ENCODE measurements at regions not wholly inside any gene's neighbourhood (a gene's known extent, or its start where the extent isn't known, plus 50 kb on each side); places are given as distances from the start of the nearest gene placed in this dataset.
A peak's percentile ranks its signal among the peaks of the same experiment; 100 is the strongest.

DNA sequence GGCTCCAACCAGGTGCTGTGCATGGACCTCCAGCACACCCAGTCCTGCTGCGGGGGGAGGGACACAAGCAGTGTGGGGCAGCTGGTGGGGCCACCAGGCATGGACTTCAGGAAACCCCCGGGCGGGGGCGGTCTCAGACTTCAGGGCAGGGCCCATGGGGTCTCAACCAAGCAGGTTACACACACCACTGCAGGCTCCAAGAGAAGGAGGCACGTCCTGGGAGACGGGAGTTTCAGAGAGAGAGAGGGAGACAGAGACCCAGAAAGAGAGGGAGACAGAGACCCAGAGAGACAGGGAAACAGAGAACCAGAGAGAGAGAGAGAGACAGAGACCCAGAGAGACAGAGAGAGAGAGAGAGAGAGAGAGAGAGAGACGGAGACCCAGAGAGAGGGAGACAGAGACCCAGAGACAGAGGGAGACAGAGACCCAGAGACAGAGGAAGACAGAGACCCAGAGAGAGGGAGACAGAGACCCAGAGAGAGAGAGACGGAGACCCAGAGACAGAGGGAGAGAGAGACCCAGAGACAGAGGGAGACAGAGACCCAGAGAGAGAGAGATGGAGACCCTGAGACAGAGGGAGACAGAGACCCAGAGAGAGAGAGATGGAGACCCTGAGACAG is 128.9 kb downstream of the NCOR2 start:
- DNase-seq = peak; percentile 50
- Histone ChIP-seq H3K79me1 (ENCODE audit: low read length) (no peaks in the 10 kb centered on the region), H3K79me2 (ENCODE audit: control insufficient read depth, insufficient read depth, low read length) (no peaks in the 10 kb centered on the region), H3K23ac (ENCODE audit: low read length) (no peak overlapping the region), H2AK5ac (ENCODE audit: low read length) (no peak overlapping the region), H4K5ac (ENCODE audit: low read length) (no peak overlapping the region), H3K56ac (ENCODE audit: low read length) (no peak overlapping the region), H3K36me3 (ENCODE audit: control insufficient read depth, insufficient read depth, low read length) (no peaks in the 10 kb centered on the region), H2BK120ac (ENCODE audit: low read depth, low read length) (no peak overlapping the region), H3K4me3 (ENCODE audit: low read length) (no peak overlapping the region), H2BK15ac (replicated peaks; ENCODE audit: low read depth) (no peak overlapping the region), H3K4me2 (ENCODE audit: low read length) (no peak overlapping the region), H3K27ac (ENCODE audit: low read depth, low read length) (no peak overlapping the region), H3K9ac (ENCODE audit: low read length) (no peak overlapping the region), H4K8ac (ENCODE audit: low read depth, low read length) (no peak overlapping the region), H3K18ac (ENCODE audit: low read length) (no peak overlapping the region), H3K4ac (ENCODE audit: low read depth, low read length) (no peak overlapping the region), H2BK5ac (ENCODE audit: low read length) (no peak overlapping the region), H3K4me1 (ENCODE audit: control insufficient read depth, low read depth, low read length) (peaks cover 5% of the 10 kb centered on the region), H3K27me3 (ENCODE audit: insufficient read depth, low read length, poor library complexity) (no peaks in the 10 kb centered on the region)
- WGBS (ENCODE audit: extremely low coverage, insufficient coverage, low lambda C conversion rate) = no CpG with 5 or more reads among the region's 8 CpGs

DNA sequence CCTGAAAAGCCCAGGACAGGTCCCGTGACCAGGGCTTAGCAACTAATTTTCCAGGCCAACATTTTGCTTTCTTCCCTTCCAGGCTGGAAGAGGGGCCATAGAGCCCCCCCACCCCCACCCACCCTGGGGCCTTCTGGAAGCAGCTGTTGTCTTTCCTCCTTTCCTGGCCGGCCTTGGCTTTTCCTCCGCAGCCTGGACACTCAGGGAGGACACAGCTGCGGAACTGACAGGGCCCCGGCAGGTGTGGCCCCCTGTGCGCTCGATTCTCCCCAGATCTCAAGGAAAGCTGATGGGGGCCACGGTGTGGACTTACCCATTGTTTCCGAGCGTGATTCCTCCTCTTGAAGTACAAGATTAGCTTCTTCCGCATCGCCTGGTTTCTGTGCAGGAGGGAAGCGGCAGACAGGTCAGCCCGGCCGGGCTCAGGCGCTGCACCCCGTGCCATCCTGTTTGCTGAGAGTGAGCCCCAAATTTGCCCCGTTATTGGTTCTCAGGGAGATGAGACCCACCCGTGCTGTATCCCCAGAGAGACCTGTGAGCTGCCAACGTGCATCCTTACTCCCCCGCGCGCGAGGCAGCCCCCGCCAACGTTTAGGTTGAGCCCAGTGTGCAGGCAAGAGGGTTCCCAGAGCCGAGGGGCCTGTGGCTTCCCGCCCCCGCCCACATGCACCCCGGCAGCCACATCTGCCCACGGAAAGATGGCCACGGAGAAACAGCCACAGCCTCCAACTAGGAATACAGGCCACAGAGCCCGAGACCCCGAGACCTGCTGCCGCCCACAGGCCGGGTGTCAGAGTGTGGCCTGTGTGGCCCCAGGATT is 129.6 kb downstream of the NCOR2 start:
- Histone ChIP-seq H3K79me1 (ENCODE audit: low read length) (no peaks in the 10 kb centered on the region), H2AK5ac (ENCODE audit: low read length) (no peak overlapping the region), H3K56ac (ENCODE audit: low read length) (no peak overlapping the region), H2BK5ac (ENCODE audit: low read length) (no peak overlapping the region), H3K4me1 (ENCODE audit: control insufficient read depth, low read depth, low read length) (peaks cover 5% of the 10 kb centered on the region), H4K8ac (ENCODE audit: low read depth, low read length) (no peak overlapping the region), H3K18ac (ENCODE audit: low read length) (no peak overlapping the region), H3K27ac (ENCODE audit: low read depth, low read length) (no peak overlapping the region), H2BK120ac (ENCODE audit: low read depth, low read length) (no peak overlapping the region), H3K4me2 (ENCODE audit: low read length) (no peak overlapping the region), H3K4me3 (ENCODE audit: low read length) (no peak overlapping the region), H3K79me2 (ENCODE audit: control insufficient read depth, insufficient read depth, low read length) (no peaks in the 10 kb centered on the region), H3K23ac (ENCODE audit: low read length) (no peak overlapping the region), H3K4ac (ENCODE audit: low read depth, low read length) (no peak overlapping the region), H3K27me3 (ENCODE audit: insufficient read depth, low read length, poor library complexity) (no peaks in the 10 kb centered on the region), H2BK15ac (replicated peaks; ENCODE audit: low read depth) (no peak overlapping the region), H3K9ac (ENCODE audit: low read length) (no peak overlapping the region), H3K36me3 (ENCODE audit: control insufficient read depth, insufficient read depth, low read length) (no peaks in the 10 kb centered on the region), H4K5ac (ENCODE audit: low read length) (no peak overlapping the region)
- DNase-seq = no peak
- no CpG with 5 or more reads among the region's 36 CpGs for WGBS (ENCODE audit: extremely low coverage, insufficient coverage, low lambda C conversion rate)

DNA sequence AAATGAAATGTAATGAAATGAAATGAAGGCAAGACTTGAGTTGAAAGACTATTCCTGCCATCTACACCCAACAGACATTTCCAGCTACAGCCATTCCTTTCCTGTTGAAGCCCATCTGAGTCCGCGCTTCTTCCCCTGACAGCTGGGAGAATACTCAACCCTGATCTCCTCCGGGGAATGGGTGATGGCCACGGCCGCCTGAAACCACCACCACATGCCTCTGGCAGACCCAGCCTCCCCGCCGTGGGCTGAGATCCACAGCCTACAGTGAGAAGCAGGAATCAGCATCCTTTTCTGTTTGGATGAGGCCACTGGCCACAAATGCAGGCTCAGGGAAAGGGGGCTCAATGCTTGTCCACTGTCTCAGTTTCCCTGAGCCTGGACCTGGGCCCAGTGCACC is 130.3 kb downstream of the NCOR2 start:
- Histone ChIP-seq H3K79me1 (ENCODE audit: low read length) (peaks cover under 1% of the 10 kb centered on the region), H2BK5ac (ENCODE audit: low read length) (no peak overlapping the region), H3K9ac (ENCODE audit: low read length) (no peak overlapping the region), H2BK120ac (ENCODE audit: low read depth, low read length) (no peak overlapping the region), H3K4me1 (ENCODE audit: control insufficient read depth, low read depth, low read length) (peaks cover 5% of the 10 kb centered on the region), H3K4me2 (ENCODE audit: low read length) (no peak overlapping the region), H2BK15ac (replicated peaks; ENCODE audit: low read depth) (no peak overlapping the region), H3K79me2 (ENCODE audit: control insufficient read depth, insufficient read depth, low read length) (no peaks in the 10 kb centered on the region), H3K27ac (ENCODE audit: low read depth, low read length) (no peak overlapping the region), H3K4me3 (ENCODE audit: low read length) (no peak overlapping the region), H3K56ac (ENCODE audit: low read length) (no peak overlapping the region), H4K5ac (ENCODE audit: low read length) (no peak overlapping the region), H2AK5ac (ENCODE audit: low read length) (no peak overlapping the region), H3K18ac (ENCODE audit: low read length) (no peak overlapping the region), H4K8ac (ENCODE audit: low read depth, low read length) (no peak overlapping the region), H3K4ac (ENCODE audit: low read depth, low read length) (no peak overlapping the region), H3K36me3 (ENCODE audit: control insufficient read depth, insufficient read depth, low read length) (no peaks in the 10 kb centered on the region), H3K23ac (ENCODE audit: low read length) (no peak overlapping the region), H3K27me3 (ENCODE audit: insufficient read depth, low read length, poor library complexity) (no peaks in the 10 kb centered on the region)
- WGBS (ENCODE audit: extremely low coverage, insufficient coverage, low lambda C conversion rate) = no CpG with 5 or more reads among the region's 7 CpGs
- DNase-seq = no peak

DNA sequence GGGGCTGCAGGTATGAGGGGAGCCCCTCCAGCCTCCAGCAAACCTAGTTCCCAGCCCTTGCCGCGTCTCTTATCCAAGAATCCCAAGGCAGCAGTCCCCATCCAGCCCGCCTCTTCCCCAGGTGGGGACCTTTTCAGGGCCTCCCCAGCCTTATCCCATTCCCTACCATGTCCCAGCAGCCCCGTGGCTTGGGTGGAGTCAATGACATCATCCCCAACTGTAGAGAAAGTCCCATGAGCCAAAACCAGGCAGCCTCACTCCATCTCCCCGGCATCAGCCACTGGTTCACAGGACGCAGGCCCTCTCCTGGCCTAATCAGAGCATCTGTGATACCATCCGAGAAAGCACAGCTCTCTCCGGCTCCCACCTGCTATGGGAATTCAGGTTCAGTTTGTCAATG is 131.0 kb downstream of the NCOR2 start:
- no CpG with 5 or more reads among the region's 8 CpGs for WGBS (ENCODE audit: extremely low coverage, insufficient coverage, low lambda C conversion rate)
- Histone ChIP-seq H3K4me2 (ENCODE audit: low read length) (no peak overlapping the region), H3K36me3 (ENCODE audit: control insufficient read depth, insufficient read depth, low read length) (no peaks in the 10 kb centered on the region), H3K4me1 (ENCODE audit: control insufficient read depth, low read depth, low read length) (peaks cover 5% of the 10 kb centered on the region), H3K4ac (ENCODE audit: low read depth, low read length) (no peak overlapping the region), H3K23ac (ENCODE audit: low read length) (no peak overlapping the region), H2BK5ac (ENCODE audit: low read length) (no peak overlapping the region), H3K56ac (ENCODE audit: low read length) (no peak overlapping the region), H3K79me2 (ENCODE audit: control insufficient read depth, insufficient read depth, low read length) (no peaks in the 10 kb centered on the region), H2BK120ac (ENCODE audit: low read depth, low read length) (no peak overlapping the region), H3K18ac (ENCODE audit: low read length) (no peak overlapping the region), H3K27ac (ENCODE audit: low read depth, low read length) (no peak overlapping the region), H3K27me3 (ENCODE audit: insufficient read depth, low read length, poor library complexity) (no peaks in the 10 kb centered on the region), H3K4me3 (ENCODE audit: low read length) (no peak overlapping the region), H3K79me1 (ENCODE audit: low read length) (peaks cover 5% of the 10 kb centered on the region), H2BK15ac (replicated peaks; ENCODE audit: low read depth) (no peak overlapping the region), H4K5ac (ENCODE audit: low read length) (no peak overlapping the region), H2AK5ac (ENCODE audit: low read length) (no peak overlapping the region), H3K9ac (ENCODE audit: low read length) (no peak overlapping the region), H4K8ac (ENCODE audit: low read depth, low read length) (no peak overlapping the region)
- DNase-seq = peak; percentile 44

DNA sequence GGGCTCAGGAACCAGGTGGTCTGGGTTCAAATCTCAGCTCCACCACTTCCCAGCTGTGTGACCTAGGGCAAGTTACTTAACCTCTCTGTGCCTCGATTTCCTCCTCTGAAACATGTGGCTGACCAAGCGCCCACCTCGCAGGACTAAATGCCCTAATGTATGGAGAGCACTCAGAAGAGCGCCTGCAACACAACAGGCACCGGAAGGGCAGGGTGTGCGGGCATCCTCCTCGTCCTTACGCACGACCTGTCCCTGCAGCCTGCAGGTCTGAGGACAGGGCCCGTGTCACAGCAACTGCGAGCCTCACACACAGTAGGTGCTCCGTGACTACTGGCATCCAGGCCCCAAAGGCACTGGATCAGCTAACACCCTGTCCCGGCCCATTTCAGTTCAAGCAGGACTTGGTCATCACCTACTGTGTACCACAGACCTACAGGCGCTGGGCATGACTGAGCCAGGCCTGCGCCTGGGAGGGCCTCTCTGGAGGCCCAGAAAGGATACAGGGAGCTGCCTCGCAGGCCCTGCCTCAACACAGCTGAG is 131.5 kb downstream of the NCOR2 start:
- Histone ChIP-seq H3K56ac (ENCODE audit: low read length) (no peak overlapping the region), H2BK15ac (replicated peaks; ENCODE audit: low read depth) (no peak overlapping the region), H3K36me3 (ENCODE audit: control insufficient read depth, insufficient read depth, low read length) (peaks cover 2% of the 10 kb centered on the region), H4K8ac (ENCODE audit: low read depth, low read length) (no peak overlapping the region), H2AK5ac (ENCODE audit: low read length) (no peak overlapping the region), H3K79me1 (ENCODE audit: low read length) (peaks cover 7% of the 10 kb centered on the region), H3K4me1 (ENCODE audit: control insufficient read depth, low read depth, low read length) (peaks cover 5% of the 10 kb centered on the region), H3K4me3 (ENCODE audit: low read length) (no peak overlapping the region), H2BK120ac (ENCODE audit: low read depth, low read length) (no peak overlapping the region), H2BK5ac (ENCODE audit: low read length) (no peak overlapping the region), H3K9ac (ENCODE audit: low read length) (no peak overlapping the region), H3K4me2 (ENCODE audit: low read length) (no peak overlapping the region), H3K79me2 (ENCODE audit: control insufficient read depth, insufficient read depth, low read length) (no peaks in the 10 kb centered on the region), H3K18ac (ENCODE audit: low read length) (no peak overlapping the region), H3K4ac (ENCODE audit: low read depth, low read length) (no peak overlapping the region), H3K27me3 (ENCODE audit: insufficient read depth, low read length, poor library complexity) (no peaks in the 10 kb centered on the region), H3K23ac (ENCODE audit: low read length) (no peak overlapping the region), H4K5ac (ENCODE audit: low read length) (no peak overlapping the region), H3K27ac (ENCODE audit: low read depth, low read length) (no peak overlapping the region)
- WGBS (ENCODE audit: extremely low coverage, insufficient coverage, low lambda C conversion rate) = no CpG with 5 or more reads among the region's 16 CpGs
- no peak for DNase-seq

All from mesendoderm (in vitro differentiated cells).